Astrocyte (in vitro differentiated cells and primary cell): ENCODE measurements at regions not wholly inside any gene's neighbourhood (a gene's known extent, or its start where the extent isn't known, plus 50 kb on each side); places are given as distances from the start of the nearest gene placed in this dataset.

ENCODE experiments used
- DNase-seq: peaks from one replicate; pipeline ENCODE4 v3.0.0-alpha.2; 2010; ENCODE audit warnings: low read depth
- FAIRE-seq: peaks from 2 replicates; lab custom pipeline; 2011; peaks lifted over from hg19 to GRCh38; lab: Jason Lieb, UNC
- H2AFZ ChIP-seq: 2 replicates; pipeline ENCODE4 v1.6.0; 2012; ENCODE audit warnings: low read depth, low read length, inconsistent platforms
- H3K27ac ChIP-seq: 2 replicates; pipeline ENCODE4 v1.5.1; 2011; ENCODE audit warnings: low read depth, low read length, inconsistent platforms
- H3K27me3 ChIP-seq: 2 replicates; pipeline ENCODE4 v1.6.0; 2011; ENCODE audit warnings: low read length, inconsistent platforms; ENCODE audit not compliant: insufficient read depth
- H3K36me3 ChIP-seq: 2 replicates; pipeline ENCODE4 v1.5.1; 2011; ENCODE audit warnings: low read length, inconsistent platforms; ENCODE audit not compliant: insufficient read depth
- H3K4me1 ChIP-seq: 2 replicates; pipeline ENCODE4 v1.5.1; 2011; ENCODE audit warnings: low read length, inconsistent platforms; ENCODE audit not compliant: insufficient read depth
- H3K4me2 ChIP-seq: 2 replicates; pipeline ENCODE4 v1.6.0; 2012; ENCODE audit warnings: low read length, inconsistent platforms
- H3K4me3 ChIP-seq: 2 replicates; pipeline ENCODE4 v1.5.1; 2011; ENCODE audit warnings: low read depth, mild to moderate bottlenecking, low read length, inconsistent platforms; ENCODE audit not compliant: insufficient read depth
- H3K79me2 ChIP-seq: 2 replicates; pipeline ENCODE4 v1.6.0; 2012; ENCODE audit warnings: mild to moderate bottlenecking, low read length, inconsistent platforms; ENCODE audit not compliant: insufficient read depth
- H3K9ac ChIP-seq: 2 replicates; pipeline ENCODE4 v1.6.0; 2012; ENCODE audit warnings: mild to moderate bottlenecking, low read length, inconsistent platforms
- H3K9me3 ChIP-seq: 2 replicates; pipeline ENCODE4 v1.5.1; 2012; ENCODE audit warnings: low read depth, mild to moderate bottlenecking, low read length, inconsistent platforms; ENCODE audit not compliant: insufficient read depth
- H4K20me1 ChIP-seq: 2 replicates; pipeline ENCODE4 v1.6.0; 2012; ENCODE audit warnings: low read length, inconsistent platforms; ENCODE audit not compliant: insufficient read depth
- H3K27ac Mint-ChIP-seq: one replicate; pipeline ENCODE4 v1.8.0; 2021; ENCODE audit warnings: mild to moderate bottlenecking, mixed read lengths; ENCODE audit not compliant: unreplicated experiment
- H3K27me3 Mint-ChIP-seq: one replicate; pipeline ENCODE4 v1.8.0; 2021; ENCODE audit warnings: low read depth, mixed read lengths; ENCODE audit not compliant: unreplicated experiment
- H3K36me3 Mint-ChIP-seq: one replicate; pipeline ENCODE4 v1.8.0; 2021; ENCODE audit warnings: low read depth, mixed read lengths; ENCODE audit not compliant: unreplicated experiment
- H3K4me1 Mint-ChIP-seq: one replicate; pipeline ENCODE4 v1.8.0; 2021; ENCODE audit warnings: low read depth, mixed read lengths; ENCODE audit not compliant: unreplicated experiment
- H3K4me3 Mint-ChIP-seq: one replicate; pipeline ENCODE4 v1.8.0; 2021; ENCODE audit warnings: mild to moderate bottlenecking, moderate library complexity, mixed read lengths; ENCODE audit not compliant: unreplicated experiment
- H3K9me3 Mint-ChIP-seq: one replicate; pipeline ENCODE4 v1.8.0; 2021; ENCODE audit warnings: mild to moderate bottlenecking, mixed read lengths; ENCODE audit not compliant: unreplicated experiment
- EZH2 ChIP-seq: IDR thresholded peaks from 2 replicates; pipeline ENCODE4 v1.6.1; 2012; ENCODE audit warnings: mild to moderate bottlenecking, low read length, inconsistent platforms; ENCODE audit not compliant: insufficient read depth
- TF ChIP-seq, protein P1 (sequence below): IDR thresholded peaks from 2 replicates; pipeline ENCODE4 v1.5.1; 2011; ENCODE audit warnings: low read depth, mild to moderate bottlenecking, inconsistent platforms, low read length, moderate library complexity; ENCODE audit not compliant: insufficient read depth

DNA sequence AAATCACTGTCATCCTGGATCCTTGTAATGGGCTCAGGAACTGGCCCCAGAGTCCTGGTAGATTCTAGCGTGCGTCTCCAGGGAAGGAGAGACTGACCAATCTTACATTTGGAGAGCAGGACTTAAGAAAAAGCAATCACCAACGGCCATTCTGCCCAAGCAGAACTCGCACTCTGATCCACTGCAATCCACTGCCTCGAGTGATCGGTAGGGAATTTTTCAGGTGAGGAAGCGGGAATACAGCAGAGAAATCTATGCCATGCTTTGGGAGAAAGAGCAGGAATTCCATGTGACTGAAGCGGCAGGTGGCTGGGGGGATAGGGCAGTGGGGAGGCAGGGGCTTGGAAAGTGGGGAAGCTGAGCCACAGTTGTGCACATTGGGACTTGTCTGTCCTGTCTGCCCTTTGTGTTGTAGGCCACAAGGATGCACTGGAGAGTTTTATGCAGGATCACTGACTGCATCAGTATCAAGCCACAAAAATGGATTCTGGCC lies 143.9 kb upstream of the HS3ST2 start:
- Histone ChIP-seq H3K27ac (no peak overlapping the region), H3K9me3 (no peaks in the 10 kb centered on the region), H4K20me1 (no peaks in the 10 kb centered on the region), H3K36me3 (no peaks in the 10 kb centered on the region), H3K4me2 (no peak overlapping the region), H3K27me3 (peaks cover 12% of the 10 kb centered on the region), H3K4me1 (no peaks in the 10 kb centered on the region), H3K79me2 (no peaks in the 10 kb centered on the region), H3K9ac (no peak overlapping the region), H2AFZ (no peak overlapping the region), H3K4me3 (no peak overlapping the region)
- Mint-ChIP-seq H3K9me3 (no peaks in the 10 kb centered on the region), H3K4me1 (no peaks in the 10 kb centered on the region), H3K27me3 (peaks cover 2% of the 10 kb centered on the region), H3K4me3 (no peak overlapping the region), H3K36me3 (no peaks in the 10 kb centered on the region), H3K27ac (no peak overlapping the region)
- FAIRE-seq = no peak
- TF ChIP-seq, protein P1, sequence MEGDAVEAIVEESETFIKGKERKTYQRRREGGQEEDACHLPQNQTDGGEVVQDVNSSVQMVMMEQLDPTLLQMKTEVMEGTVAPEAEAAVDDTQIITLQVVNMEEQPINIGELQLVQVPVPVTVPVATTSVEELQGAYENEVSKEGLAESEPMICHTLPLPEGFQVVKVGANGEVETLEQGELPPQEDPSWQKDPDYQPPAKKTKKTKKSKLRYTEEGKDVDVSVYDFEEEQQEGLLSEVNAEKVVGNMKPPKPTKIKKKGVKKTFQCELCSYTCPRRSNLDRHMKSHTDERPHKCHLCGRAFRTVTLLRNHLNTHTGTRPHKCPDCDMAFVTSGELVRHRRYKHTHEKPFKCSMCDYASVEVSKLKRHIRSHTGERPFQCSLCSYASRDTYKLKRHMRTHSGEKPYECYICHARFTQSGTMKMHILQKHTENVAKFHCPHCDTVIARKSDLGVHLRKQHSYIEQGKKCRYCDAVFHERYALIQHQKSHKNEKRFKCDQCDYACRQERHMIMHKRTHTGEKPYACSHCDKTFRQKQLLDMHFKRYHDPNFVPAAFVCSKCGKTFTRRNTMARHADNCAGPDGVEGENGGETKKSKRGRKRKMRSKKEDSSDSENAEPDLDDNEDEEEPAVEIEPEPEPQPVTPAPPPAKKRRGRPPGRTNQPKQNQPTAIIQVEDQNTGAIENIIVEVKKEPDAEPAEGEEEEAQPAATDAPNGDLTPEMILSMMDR = no peak
- TF ChIP-seq EZH2 = no peak
- no peak for DNase-seq

DNA sequence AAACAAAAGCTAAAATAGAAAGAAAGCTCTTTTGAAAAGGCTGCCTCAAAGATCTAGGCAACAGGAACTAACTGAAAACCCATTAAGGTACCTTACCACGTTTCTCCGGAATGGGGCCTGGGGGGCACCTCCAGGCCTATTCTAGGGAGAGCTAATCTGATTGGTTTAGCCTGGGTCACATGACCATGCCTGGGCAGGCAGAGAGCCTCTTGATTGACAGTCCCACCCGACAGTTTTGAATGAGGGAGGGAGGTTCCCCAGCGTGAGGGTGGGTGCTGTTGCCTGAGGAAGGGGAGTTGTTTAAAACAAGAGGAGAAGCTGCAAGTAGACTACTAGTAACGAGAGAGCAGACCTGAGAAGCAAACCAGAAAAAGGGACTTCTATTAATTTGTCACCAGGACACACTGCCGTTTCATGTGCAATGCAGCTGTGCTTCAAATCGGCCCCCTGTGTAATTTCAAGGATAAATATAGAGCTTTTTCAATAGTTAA lies 143.4 kb upstream of the HS3ST2 start:
- no peak overlapping the region for H3K27ac ChIP-seq
- no peak for DNase-seq
- no peaks in the 10 kb centered on the region for H4K20me1 ChIP-seq
- H3K9ac ChIP-seq = no peak overlapping the region
- no peaks in the 10 kb centered on the region for H3K4me1 Mint-ChIP-seq
- H3K36me3 ChIP-seq = no peaks in the 10 kb centered on the region
- H3K79me2 ChIP-seq = no peaks in the 10 kb centered on the region
- H3K9me3 ChIP-seq = no peaks in the 10 kb centered on the region
- H3K4me1 ChIP-seq = no peaks in the 10 kb centered on the region
- H3K36me3 Mint-ChIP-seq = no peaks in the 10 kb centered on the region
- FAIRE-seq = no peak
- H3K4me2 ChIP-seq = no peak overlapping the region
- H3K9me3 Mint-ChIP-seq = no peaks in the 10 kb centered on the region
- no peak overlapping the region for H3K27ac Mint-ChIP-seq
- no peak for TF ChIP-seq EZH2
- TF ChIP-seq, protein P1 = no peak
- H3K27me3 ChIP-seq = peaks cover 13% of the 10 kb centered on the region
- H3K27me3 Mint-ChIP-seq = peaks cover 2% of the 10 kb centered on the region
- H2AFZ ChIP-seq = no peak overlapping the region
- no peak overlapping the region for H3K4me3 Mint-ChIP-seq
- no peak overlapping the region for H3K4me3 ChIP-seq

DNA sequence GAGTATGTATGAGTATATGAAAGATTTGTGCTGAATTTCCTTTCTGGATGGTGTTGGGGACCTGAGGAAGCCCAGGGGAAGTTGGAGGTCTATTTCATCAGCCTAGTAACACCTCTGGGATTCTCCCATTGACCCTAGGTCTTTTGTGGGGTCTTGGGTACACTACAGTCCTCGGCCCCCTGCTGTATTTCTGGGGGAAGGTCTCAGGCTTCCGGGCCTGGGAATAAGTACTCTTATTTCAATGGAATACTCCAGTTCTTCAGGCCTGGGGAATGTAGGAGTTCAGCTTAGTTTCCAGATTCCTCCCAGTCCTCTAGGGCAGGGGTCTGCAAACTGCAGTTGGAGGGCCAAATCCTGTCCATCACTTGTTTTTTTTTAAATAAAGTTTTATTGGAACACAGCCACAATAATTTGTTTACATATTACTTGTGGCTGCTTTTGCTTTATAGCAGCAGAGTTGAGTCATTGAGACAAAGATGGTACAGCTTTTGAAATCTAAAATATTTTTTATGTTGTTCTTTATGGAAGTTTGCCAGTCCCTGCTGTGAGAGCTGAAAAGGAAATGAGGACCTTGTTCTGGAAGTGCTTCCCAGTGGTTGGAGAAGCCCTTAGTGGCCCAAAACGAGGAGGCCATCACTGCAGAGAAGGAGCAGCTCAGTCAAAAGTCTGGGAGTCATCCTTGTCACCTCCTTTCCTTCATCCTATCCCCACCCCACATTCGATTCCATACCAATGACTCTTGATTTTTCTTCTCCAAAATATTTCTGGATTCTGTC lies 142.5 kb upstream of the HS3ST2 start:
- H3K79me2 ChIP-seq = no peaks in the 10 kb centered on the region
- no peaks in the 10 kb centered on the region for H4K20me1 ChIP-seq
- no peaks in the 10 kb centered on the region for H3K36me3 ChIP-seq
- H3K4me3 Mint-ChIP-seq = no peak overlapping the region
- DNase-seq = no peak
- no peaks in the 10 kb centered on the region for H3K9me3 Mint-ChIP-seq
- H3K4me1 Mint-ChIP-seq = no peaks in the 10 kb centered on the region
- no peaks in the 10 kb centered on the region for H3K9me3 ChIP-seq
- no peak overlapping the region for H2AFZ ChIP-seq
- no peaks in the 10 kb centered on the region for H3K4me1 ChIP-seq
- no peak overlapping the region for H3K4me3 ChIP-seq
- H3K9ac ChIP-seq = no peak overlapping the region
- peaks cover 2% of the 10 kb centered on the region for H3K27me3 Mint-ChIP-seq
- H3K27ac Mint-ChIP-seq = no peak overlapping the region
- FAIRE-seq = no peak
- H3K27me3 ChIP-seq = peaks cover 15% of the 10 kb centered on the region
- TF ChIP-seq, protein P1 = no peak
- no peak for TF ChIP-seq EZH2
- no peak overlapping the region for H3K4me2 ChIP-seq
- no peak overlapping the region for H3K27ac ChIP-seq
- H3K36me3 Mint-ChIP-seq = no peaks in the 10 kb centered on the region
